ENCODE measurements at regions not wholly inside any gene's neighbourhood (a gene's known extent, or its start where the extent isn't known, plus 50 kb on each side); places are given as distances from the start of the nearest gene placed in this dataset.

DNA sequence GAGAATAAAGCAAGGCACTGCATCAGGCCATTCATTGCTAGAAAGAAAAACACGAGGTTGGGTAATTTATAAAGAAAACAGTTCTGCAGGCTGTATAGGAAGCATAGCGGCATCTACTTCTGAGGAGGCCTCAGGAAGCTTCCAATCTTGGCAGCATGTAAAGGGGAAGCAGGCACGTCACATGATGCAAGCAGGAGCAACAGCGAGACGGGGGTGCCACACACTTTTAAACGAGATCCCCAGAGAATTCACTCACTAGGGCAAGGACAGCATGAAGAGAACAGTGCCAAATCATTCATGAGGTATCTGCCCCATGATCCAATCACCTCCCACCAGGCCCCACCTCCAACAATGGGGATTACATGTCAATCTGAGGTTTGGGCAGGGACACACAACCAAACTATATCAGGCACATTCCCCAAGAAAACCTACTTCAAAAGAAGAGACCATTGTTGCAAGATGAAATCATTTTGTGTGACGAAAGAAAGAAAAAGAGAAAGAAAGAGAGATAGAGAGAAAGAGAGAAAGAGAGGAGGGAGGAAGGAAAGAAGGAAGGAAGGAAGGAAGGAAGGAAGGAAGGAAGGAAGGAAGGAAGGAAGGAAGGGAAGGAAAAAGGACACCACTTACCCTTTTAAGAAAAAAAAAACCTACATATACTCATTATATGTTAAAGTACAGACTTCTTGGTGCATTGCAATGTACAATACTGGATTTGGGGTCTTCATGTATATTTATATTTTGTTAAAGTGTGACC, 95.9 kb upstream of the PLEKHG1 start:
- TF ChIP-seq, protein P1, sequence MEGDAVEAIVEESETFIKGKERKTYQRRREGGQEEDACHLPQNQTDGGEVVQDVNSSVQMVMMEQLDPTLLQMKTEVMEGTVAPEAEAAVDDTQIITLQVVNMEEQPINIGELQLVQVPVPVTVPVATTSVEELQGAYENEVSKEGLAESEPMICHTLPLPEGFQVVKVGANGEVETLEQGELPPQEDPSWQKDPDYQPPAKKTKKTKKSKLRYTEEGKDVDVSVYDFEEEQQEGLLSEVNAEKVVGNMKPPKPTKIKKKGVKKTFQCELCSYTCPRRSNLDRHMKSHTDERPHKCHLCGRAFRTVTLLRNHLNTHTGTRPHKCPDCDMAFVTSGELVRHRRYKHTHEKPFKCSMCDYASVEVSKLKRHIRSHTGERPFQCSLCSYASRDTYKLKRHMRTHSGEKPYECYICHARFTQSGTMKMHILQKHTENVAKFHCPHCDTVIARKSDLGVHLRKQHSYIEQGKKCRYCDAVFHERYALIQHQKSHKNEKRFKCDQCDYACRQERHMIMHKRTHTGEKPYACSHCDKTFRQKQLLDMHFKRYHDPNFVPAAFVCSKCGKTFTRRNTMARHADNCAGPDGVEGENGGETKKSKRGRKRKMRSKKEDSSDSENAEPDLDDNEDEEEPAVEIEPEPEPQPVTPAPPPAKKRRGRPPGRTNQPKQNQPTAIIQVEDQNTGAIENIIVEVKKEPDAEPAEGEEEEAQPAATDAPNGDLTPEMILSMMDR (IDR thresholded peaks at IDR 0.05; ENCODE audit: insufficient read depth, low read length, poor library complexity, severe bottlenecking) = no peak
- no peak for TF ChIP-seq EZH2phosphoT487 (conservative IDR thresholded peaks at IDR 0.05; ENCODE audit: low read length)
